ENCODE measurements at regions not wholly inside any gene's neighbourhood (a gene's known extent, or its start where the extent isn't known, plus 50 kb on each side); places are given as distances from the start of the nearest gene placed in this dataset.

DNA sequence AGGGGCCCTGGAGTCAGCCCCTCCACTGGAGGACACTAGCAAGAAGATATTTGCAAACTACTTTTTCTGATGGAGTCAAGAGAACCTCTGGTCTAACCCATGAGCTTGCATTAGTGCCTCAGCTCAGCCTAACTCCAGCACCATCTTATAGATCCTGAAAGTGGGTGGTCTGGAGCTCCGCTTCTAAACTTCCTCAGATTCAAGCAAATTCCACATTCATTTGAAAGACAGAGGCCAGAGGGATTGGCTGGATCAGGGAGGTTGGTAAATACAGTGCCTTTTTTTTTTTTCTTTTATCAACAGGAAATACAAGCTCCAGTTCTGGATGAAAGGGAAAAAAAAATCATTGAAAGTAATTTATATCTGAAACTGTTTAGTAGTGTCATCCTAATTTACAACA, 99.9 kb downstream of the ENC1 start:
- no peak for TF ChIP-seq POLR2A (IDR thresholded peaks at IDR 0.05; ENCODE audit: low read depth, low read length)
- no peak for TF ChIP-seq TAF1 (IDR thresholded peaks at IDR 0.05; ENCODE audit: low read depth, low read length)
- TF ChIP-seq POLR2AphosphoS5 (IDR thresholded peaks at IDR 0.05; ENCODE audit: low read depth, low read length), result no peak
- TF ChIP-seq PAX5 (IDR thresholded peaks at IDR 0.05; ENCODE audit: insufficient read depth, low read length, severe bottlenecking), result no peak
- TF ChIP-seq POU2F2 (IDR thresholded peaks at IDR 0.05; ENCODE audit: low read depth, low read length), result no peak

Measured in GM12891 (cell line).